ENCODE measurements at regions not wholly inside any gene's neighbourhood (a gene's known extent, or its start where the extent isn't known, plus 50 kb on each side); places are given as distances from the start of the nearest gene placed in this dataset.
"Not testable (repeated sequence)": the region's sequence is repeated elsewhere in the genome, so short reads cannot be mapped to it uniquely, and the experiment has no call there.

DNA sequence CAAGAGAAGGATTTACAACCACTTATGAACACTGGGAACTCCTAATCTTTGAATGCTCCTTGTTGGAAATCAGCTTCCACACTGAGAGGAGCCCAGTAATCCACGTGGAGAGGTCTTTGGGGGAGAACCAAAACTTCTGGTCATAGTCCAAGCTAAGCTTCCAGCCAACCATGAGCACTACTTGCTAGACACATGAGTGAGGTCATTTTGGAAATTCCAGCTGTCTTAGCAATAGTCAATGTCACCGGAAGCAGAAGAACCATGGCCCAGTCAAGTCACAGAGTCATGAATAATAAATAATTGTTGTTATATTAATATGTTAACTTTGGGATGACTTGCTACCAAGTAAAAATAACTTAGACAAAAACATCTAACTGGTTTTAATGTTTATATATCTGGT lies 324.9 kb upstream of the SGCG start:
- Histone ChIP-seq H3K4me2 (ENCODE audit: extremely low read depth, insufficient read depth, low read length) (no peak overlapping the region), H3K36me3 (ENCODE audit: control insufficient read depth, insufficient read depth, low read length) (no peaks in the 10 kb centered on the region), H3K27me3 (ENCODE audit: control insufficient read depth, insufficient read depth, low read length) (no peaks in the 10 kb centered on the region), H3K27ac (ENCODE audit: insufficient read depth, low read length) (no peak overlapping the region), H3K79me2 (ENCODE audit: control insufficient read depth, insufficient read depth, low read length) (no peaks in the 10 kb centered on the region), H3K9me3 (ENCODE audit: control insufficient read depth, insufficient read depth, low read depth, low read length) (no peaks in the 10 kb centered on the region), H3K4me3 (replicated peaks in 1 of 4; ENCODE audit: control extremely low read depth in 1 of 4, insufficient read depth in 1 of 4, low read depth in 3 of 4, low read length in 4 of 4) (no peak overlapping the region), H2AFZ (ENCODE audit: low read length) (no peak overlapping the region), H3K4me1 (ENCODE audit: control insufficient read depth, extremely low read depth, insufficient read depth, low read length) (no peaks in the 10 kb centered on the region), H3K9ac (ENCODE audit: insufficient read depth, low read length) (no peak overlapping the region), H4K20me1 (ENCODE audit: control insufficient read depth, extremely low read depth, insufficient read depth, low read length) (no peaks in the 10 kb centered on the region)
- no peak for TF ChIP-seq EZH2 (IDR thresholded peaks at IDR 0.05; ENCODE audit: low read length, missing control alignments)
- TF ChIP-seq, protein P1, sequence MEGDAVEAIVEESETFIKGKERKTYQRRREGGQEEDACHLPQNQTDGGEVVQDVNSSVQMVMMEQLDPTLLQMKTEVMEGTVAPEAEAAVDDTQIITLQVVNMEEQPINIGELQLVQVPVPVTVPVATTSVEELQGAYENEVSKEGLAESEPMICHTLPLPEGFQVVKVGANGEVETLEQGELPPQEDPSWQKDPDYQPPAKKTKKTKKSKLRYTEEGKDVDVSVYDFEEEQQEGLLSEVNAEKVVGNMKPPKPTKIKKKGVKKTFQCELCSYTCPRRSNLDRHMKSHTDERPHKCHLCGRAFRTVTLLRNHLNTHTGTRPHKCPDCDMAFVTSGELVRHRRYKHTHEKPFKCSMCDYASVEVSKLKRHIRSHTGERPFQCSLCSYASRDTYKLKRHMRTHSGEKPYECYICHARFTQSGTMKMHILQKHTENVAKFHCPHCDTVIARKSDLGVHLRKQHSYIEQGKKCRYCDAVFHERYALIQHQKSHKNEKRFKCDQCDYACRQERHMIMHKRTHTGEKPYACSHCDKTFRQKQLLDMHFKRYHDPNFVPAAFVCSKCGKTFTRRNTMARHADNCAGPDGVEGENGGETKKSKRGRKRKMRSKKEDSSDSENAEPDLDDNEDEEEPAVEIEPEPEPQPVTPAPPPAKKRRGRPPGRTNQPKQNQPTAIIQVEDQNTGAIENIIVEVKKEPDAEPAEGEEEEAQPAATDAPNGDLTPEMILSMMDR (conservative IDR thresholded peaks at IDR 0.05 in 1 of 2, IDR thresholded peaks at IDR 0.05 in 1 of 2; ENCODE audit: low read depth in 1 of 2, low read length in 2 of 2): no peak
- no peak for DNase-seq (ENCODE audit: low read depth in 2 of 2)

- H3K9me3 ChIP-seq (ENCODE audit: control insufficient read depth, insufficient read depth, low read depth, low read length); H4K20me1 ChIP-seq (ENCODE audit: control insufficient read depth, extremely low read depth, insufficient read depth, low read length); H3K4me1 ChIP-seq (ENCODE audit: control insufficient read depth, extremely low read depth, insufficient read depth, low read length); H2AFZ ChIP-seq (ENCODE audit: low read length); H3K4me3 ChIP-seq (replicated peaks in 1 of 4; ENCODE audit: control extremely low read depth in 1 of 4, insufficient read depth in 1 of 4, low read depth in 3 of 4, low read length in 4 of 4); H3K4me2 ChIP-seq (ENCODE audit: extremely low read depth, insufficient read depth, low read length); H3K27ac ChIP-seq (ENCODE audit: insufficient read depth, low read length); DNase-seq (ENCODE audit: low read depth in 2 of 2); H3K9ac ChIP-seq (ENCODE audit: insufficient read depth, low read length); H3K79me2 ChIP-seq (ENCODE audit: control insufficient read depth, insufficient read depth, low read length); H3K27me3 ChIP-seq (ENCODE audit: control insufficient read depth, insufficient read depth, low read length); H3K36me3 ChIP-seq (ENCODE audit: control insufficient read depth, insufficient read depth, low read length): not testable (repeated sequence)
These were observed 321.8 kb upstream of the SGCG start for GRCh38 chr13:22858980-22859379.

GRCh38 chr13:22859411-22859810 lies 321.4 kb upstream of the SGCG start:
- H3K9ac ChIP-seq (ENCODE audit: insufficient read depth, low read length); H3K4me2 ChIP-seq (ENCODE audit: extremely low read depth, insufficient read depth, low read length); H3K4me3 ChIP-seq (replicated peaks in 1 of 4; ENCODE audit: control extremely low read depth in 1 of 4, insufficient read depth in 1 of 4, low read depth in 3 of 4, low read length in 4 of 4); H4K20me1 ChIP-seq (ENCODE audit: control insufficient read depth, extremely low read depth, insufficient read depth, low read length); H3K79me2 ChIP-seq (ENCODE audit: control insufficient read depth, insufficient read depth, low read length); H2AFZ ChIP-seq (ENCODE audit: low read length); DNase-seq (ENCODE audit: low read depth in 2 of 2); H3K4me1 ChIP-seq (ENCODE audit: control insufficient read depth, extremely low read depth, insufficient read depth, low read length); H3K36me3 ChIP-seq (ENCODE audit: control insufficient read depth, insufficient read depth, low read length); H3K9me3 ChIP-seq (ENCODE audit: control insufficient read depth, insufficient read depth, low read depth, low read length); H3K27me3 ChIP-seq (ENCODE audit: control insufficient read depth, insufficient read depth, low read length); H3K27ac ChIP-seq (ENCODE audit: insufficient read depth, low read length): not testable (repeated sequence)

- H3K4me2 ChIP-seq (ENCODE audit: extremely low read depth, insufficient read depth, low read length): no peak overlapping the region
- TF ChIP-seq, protein P1 (conservative IDR thresholded peaks at IDR 0.05 in 1 of 2, IDR thresholded peaks at IDR 0.05 in 1 of 2; ENCODE audit: low read depth in 1 of 2, low read length in 2 of 2): no peak
- H3K79me2 ChIP-seq (ENCODE audit: control insufficient read depth, insufficient read depth, low read length): no peaks in the 10 kb centered on the region
- H3K9ac ChIP-seq (ENCODE audit: insufficient read depth, low read length): no peak overlapping the region
- H4K20me1 ChIP-seq (ENCODE audit: control insufficient read depth, extremely low read depth, insufficient read depth, low read length): no peaks in the 10 kb centered on the region
- H3K36me3 ChIP-seq (ENCODE audit: control insufficient read depth, insufficient read depth, low read length): no peaks in the 10 kb centered on the region
- no peak overlapping the region for H2AFZ ChIP-seq (ENCODE audit: low read length)
- H3K27me3 ChIP-seq (ENCODE audit: control insufficient read depth, insufficient read depth, low read length): no peaks in the 10 kb centered on the region
- H3K27ac ChIP-seq (ENCODE audit: insufficient read depth, low read length): no peak overlapping the region
- no peak for DNase-seq (ENCODE audit: low read depth in 2 of 2)
- no peaks in the 10 kb centered on the region for H3K9me3 ChIP-seq (ENCODE audit: control insufficient read depth, insufficient read depth, low read depth, low read length)
- no peak overlapping the region for H3K4me3 ChIP-seq (replicated peaks in 1 of 4; ENCODE audit: control extremely low read depth in 1 of 4, insufficient read depth in 1 of 4, low read depth in 3 of 4, low read length in 4 of 4)
- no peaks in the 10 kb centered on the region for H3K4me1 ChIP-seq (ENCODE audit: control insufficient read depth, extremely low read depth, insufficient read depth, low read length)
These were observed 318.8 kb upstream of the SGCG start for GRCh38 chr13:22861958-22862466.
